DOHH2 (cell line): ENCODE measurements at regions not wholly inside any gene's neighbourhood (a gene's known extent, or its start where the extent isn't known, plus 50 kb on each side); places are given as distances from the start of the nearest gene placed in this dataset.

ENCODE experiments used
- CTCF ChIP-seq: fragments of 200-600 bp; sonication (generic); IDR thresholded peaks from one replicate; pipeline ENCODE4 v1.5.1; 2014; ENCODE audit warnings: antibody characterized with exemption, mild to moderate bottlenecking, low read depth, low read length; ENCODE audit not compliant: poor library complexity, severe bottlenecking
- EZH2phosphoT487 ChIP-seq: fragments of 200-600 bp; sonication (generic); IDR thresholded peaks from 2 replicates; pipeline ENCODE4 v1.6.1; 2017; ENCODE audit warnings: borderline replicate concordance, mild to moderate bottlenecking, antibody characterized with exemption, low read length, moderate library complexity, mixed read lengths

GRCh38 chr1:188394677-188395076, 1565.9 kb downstream of the PLA2G4A start:
- TF ChIP-seq CTCF (no peak), EZH2phosphoT487 (no peak)
